H1 (cell line): ENCODE measurements at regions not wholly inside any gene's neighbourhood (a gene's known extent, or its start where the extent isn't known, plus 50 kb on each side); places are given as distances from the start of the nearest gene placed in this dataset.

Experiments
- ATF2 ChIP-seq: IDR thresholded peaks from 2 replicates; pipeline ENCODE4 v1.6.1; 2012; ENCODE audit warnings: low read length, inconsistent platforms
- CBX5 ChIP-seq: fragments of 300-800, 300-1000 bp; sonication (generic); IDR thresholded peaks from 2 replicates; pipeline ENCODE4 v1.7.1; 2016; ENCODE audit warnings: antibody characterized with exemption, low read length, low read depth
- CREB1 ChIP-seq: IDR thresholded peaks from 2 replicates; pipeline ENCODE4 v1.6.1; 2012; ENCODE audit warnings: inconsistent platforms
- EZH2 ChIP-seq: fragments of 200-600 bp; sonication (generic); IDR thresholded peaks from 2 replicates; pipeline ENCODE4 v1.7.1; 2012; ENCODE audit warnings: low read depth, mild to moderate bottlenecking, moderate library complexity, low read length, inconsistent platforms; ENCODE audit not compliant: severe bottlenecking
- FOSL1 ChIP-seq: IDR thresholded peaks from 2 replicates; pipeline ENCODE4 v1.6.1; 2011; ENCODE audit warnings: mild to moderate bottlenecking, low read depth, low read length, moderate library complexity; ENCODE audit not compliant: insufficient read depth
- GTF2F1 ChIP-seq: IDR thresholded peaks from 2 replicates; pipeline ENCODE4 v1.6.1; 2012; ENCODE audit warnings: low read depth, low read length, improper control_type of control experiment, borderline replicate concordance
- HDAC2 ChIP-seq, 2 experiments: fragments of 300-600 bp in 1 of 2; sonication (generic) in 1 of 2; IDR thresholded peaks; 2 replicates each; pipeline ENCODE4 v1.6.1; 2011 to 2012; ENCODE audit warnings: low read depth in 2 of 2, low read length in 2 of 2, mild to moderate bottlenecking in 2 of 2, moderate library complexity in 2 of 2, borderline replicate concordance in 1 of 2, inconsistent platforms in 1 of 2
- KDM4A ChIP-seq: IDR thresholded peaks from one replicate; pipeline ENCODE4 v1.7.1; 2012; ENCODE audit warnings: low read depth, mild to moderate bottlenecking, moderate library complexity, low read length, inconsistent platforms; ENCODE audit not compliant: severe bottlenecking

GRCh38 chr6:8342241-8342819 lies 93.0 kb downstream of the SLC35B3 start (continued):
- TF ChIP-seq EZH2: no peak
- no peak for TF ChIP-seq GTF2F1
- no peak for TF ChIP-seq CBX5
- no peak for TF ChIP-seq FOSL1
- no peak for TF ChIP-seq KDM4A
- TF ChIP-seq ATF2: no peak
- TF ChIP-seq CREB1: no peak
- no peak for TF ChIP-seq HDAC2 (IDR thresholded peaks at IDR 0.05; ENCODE audit: borderline replicate concordance in 1 of 2, low read depth in 2 of 2, low read length in 2 of 2)
- TF ChIP-seq, all 59 proteins: peak for 0
